ENCODE measurements at regions not wholly inside any gene's neighbourhood (a gene's known extent, or its start where the extent isn't known, plus 50 kb on each side); places are given as distances from the start of the nearest gene placed in this dataset.

GRCh38 chr6:155589190-155589589 lies 133.6 kb upstream of the NOX3 start:
- TF ChIP-seq POLR2A (IDR thresholded peaks at IDR 0.05; ENCODE audit: low read depth) (no peak), CTCF (IDR thresholded peaks at IDR 0.05) (no peak)

All from esophagus muscularis mucosa (tissue), 3 donors.